B cell (primary cell): ENCODE measurements at regions not wholly inside any gene's neighbourhood (a gene's known extent, or its start where the extent isn't known, plus 50 kb on each side); places are given as distances from the start of the nearest gene placed in this dataset.

Experiments used
- EZH2 ChIP-seq: IDR thresholded peaks from 2 replicates; pipeline ENCODE4 v1.6.1; 2012; ENCODE audit warnings: borderline replicate concordance, low read depth, mild to moderate bottlenecking, moderate library complexity, low read length; ENCODE audit not compliant: insufficient read depth, poor library complexity, severe bottlenecking
- TF ChIP-seq, protein P1 (sequence below): fragments of 200-600 bp; IDR thresholded peaks from one replicate; pipeline ENCODE4 v1.8.0; 2022; ENCODE audit warnings: antibody characterized with exemption, mild to moderate bottlenecking

DNA sequence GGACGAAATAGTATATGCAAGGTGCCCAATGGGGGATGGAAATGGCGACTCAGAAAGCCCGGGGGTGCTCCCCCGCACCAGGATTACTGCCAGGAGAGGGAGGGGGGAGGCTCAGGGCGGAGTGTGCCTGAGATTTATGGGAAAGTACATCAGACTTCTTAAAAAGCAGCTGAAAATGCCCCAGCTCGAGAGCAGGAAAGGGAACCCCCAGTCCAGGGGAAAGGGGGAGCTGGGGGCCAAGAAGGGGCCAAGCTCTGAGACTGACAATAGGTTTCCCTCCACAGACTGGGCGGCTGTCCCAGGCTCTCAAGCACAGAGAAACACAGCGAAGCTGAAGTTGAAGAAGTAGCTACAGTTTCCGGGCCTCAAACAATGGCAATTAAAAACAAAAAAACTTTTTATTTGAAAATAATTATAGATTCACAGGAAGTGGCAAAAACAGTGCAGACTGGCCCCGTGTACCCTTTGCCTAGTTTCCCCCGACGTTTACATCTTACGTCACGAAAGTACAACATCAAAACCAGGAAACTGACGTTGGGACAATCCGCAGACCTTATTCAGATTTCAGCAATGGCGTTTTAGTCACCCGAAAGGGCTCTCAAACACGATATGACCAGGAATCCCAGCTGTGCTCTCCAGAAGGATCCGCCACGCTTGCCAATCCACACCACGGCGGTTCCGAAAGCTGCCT is 83.9 kb upstream of the FGFR2 start:
- TF ChIP-seq, protein P1, sequence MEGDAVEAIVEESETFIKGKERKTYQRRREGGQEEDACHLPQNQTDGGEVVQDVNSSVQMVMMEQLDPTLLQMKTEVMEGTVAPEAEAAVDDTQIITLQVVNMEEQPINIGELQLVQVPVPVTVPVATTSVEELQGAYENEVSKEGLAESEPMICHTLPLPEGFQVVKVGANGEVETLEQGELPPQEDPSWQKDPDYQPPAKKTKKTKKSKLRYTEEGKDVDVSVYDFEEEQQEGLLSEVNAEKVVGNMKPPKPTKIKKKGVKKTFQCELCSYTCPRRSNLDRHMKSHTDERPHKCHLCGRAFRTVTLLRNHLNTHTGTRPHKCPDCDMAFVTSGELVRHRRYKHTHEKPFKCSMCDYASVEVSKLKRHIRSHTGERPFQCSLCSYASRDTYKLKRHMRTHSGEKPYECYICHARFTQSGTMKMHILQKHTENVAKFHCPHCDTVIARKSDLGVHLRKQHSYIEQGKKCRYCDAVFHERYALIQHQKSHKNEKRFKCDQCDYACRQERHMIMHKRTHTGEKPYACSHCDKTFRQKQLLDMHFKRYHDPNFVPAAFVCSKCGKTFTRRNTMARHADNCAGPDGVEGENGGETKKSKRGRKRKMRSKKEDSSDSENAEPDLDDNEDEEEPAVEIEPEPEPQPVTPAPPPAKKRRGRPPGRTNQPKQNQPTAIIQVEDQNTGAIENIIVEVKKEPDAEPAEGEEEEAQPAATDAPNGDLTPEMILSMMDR: no peak
- no peak for TF ChIP-seq EZH2
